Loucy (cell line): ENCODE measurements at regions not wholly inside any gene's neighbourhood (a gene's known extent, or its start where the extent isn't known, plus 50 kb on each side); places are given as distances from the start of the nearest gene placed in this dataset.

Source experiments
- EZH2phosphoT487 ChIP-seq: fragments of 200-600 bp; IDR thresholded peaks from 2 replicates; pipeline ENCODE4 v1.6.1; 2018; ENCODE audit warnings: antibody characterized with exemption, mild to moderate bottlenecking, moderate library complexity, borderline replicate concordance
- TF ChIP-seq, protein P1 (sequence below): fragments of 200-600 bp; sonication (generic); conservative IDR thresholded peaks from 2 replicates; pipeline ENCODE4 v1.5.1; 2014; ENCODE audit warnings: mild to moderate bottlenecking, antibody characterized with exemption, low read length

DNA sequence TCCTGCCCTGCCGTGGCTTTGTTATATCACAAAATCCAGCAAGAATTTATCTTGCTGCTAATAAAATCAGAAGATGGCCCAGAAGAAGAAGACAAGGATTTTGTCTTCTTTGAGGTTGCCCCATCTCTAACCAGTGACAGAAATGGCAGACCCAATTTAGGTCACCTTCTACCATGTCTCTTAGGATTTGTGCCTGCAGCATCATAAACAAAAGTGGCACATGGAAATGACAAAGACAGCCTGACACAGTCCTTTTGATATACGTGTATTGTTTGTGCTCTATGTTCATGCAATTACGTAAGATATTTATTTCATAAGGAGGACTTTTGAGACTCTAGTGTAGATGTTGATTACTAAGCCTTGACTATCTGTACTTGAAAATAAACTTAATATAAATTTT is 135.9 kb upstream of the TMTC4 start:
- TF ChIP-seq, protein P1, sequence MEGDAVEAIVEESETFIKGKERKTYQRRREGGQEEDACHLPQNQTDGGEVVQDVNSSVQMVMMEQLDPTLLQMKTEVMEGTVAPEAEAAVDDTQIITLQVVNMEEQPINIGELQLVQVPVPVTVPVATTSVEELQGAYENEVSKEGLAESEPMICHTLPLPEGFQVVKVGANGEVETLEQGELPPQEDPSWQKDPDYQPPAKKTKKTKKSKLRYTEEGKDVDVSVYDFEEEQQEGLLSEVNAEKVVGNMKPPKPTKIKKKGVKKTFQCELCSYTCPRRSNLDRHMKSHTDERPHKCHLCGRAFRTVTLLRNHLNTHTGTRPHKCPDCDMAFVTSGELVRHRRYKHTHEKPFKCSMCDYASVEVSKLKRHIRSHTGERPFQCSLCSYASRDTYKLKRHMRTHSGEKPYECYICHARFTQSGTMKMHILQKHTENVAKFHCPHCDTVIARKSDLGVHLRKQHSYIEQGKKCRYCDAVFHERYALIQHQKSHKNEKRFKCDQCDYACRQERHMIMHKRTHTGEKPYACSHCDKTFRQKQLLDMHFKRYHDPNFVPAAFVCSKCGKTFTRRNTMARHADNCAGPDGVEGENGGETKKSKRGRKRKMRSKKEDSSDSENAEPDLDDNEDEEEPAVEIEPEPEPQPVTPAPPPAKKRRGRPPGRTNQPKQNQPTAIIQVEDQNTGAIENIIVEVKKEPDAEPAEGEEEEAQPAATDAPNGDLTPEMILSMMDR, result no peak
- no peak for TF ChIP-seq EZH2phosphoT487
